Muscle of back (tissue), 3 donors: ENCODE measurements at regions not wholly inside any gene's neighbourhood (a gene's known extent, or its start where the extent isn't known, plus 50 kb on each side); places are given as distances from the start of the nearest gene placed in this dataset.
A peak's percentile ranks its signal among the peaks of the same experiment; 100 is the strongest.

Experiments
- DNase-seq, 3 donors: peaks; one replicate each; pipeline versions ENCODE4 v3.0.0 to v3.0.0-alpha.2; 2013

- DNase-seq, result peak in 1 of 3 donors; percentile 2
Measured at GRCh38 chr2:6724605-6725140, 141.0 kb downstream of the CMPK2 start.

GRCh38 chr2:6728156-6728555 lies 137.6 kb downstream of the CMPK2 start:
- no peak for DNase-seq

GRCh38 chr2:6730003-6730402 lies 135.7 kb downstream of the CMPK2 start:
- no peak for DNase-seq

- DNase-seq, result no peak
Measured at GRCh38 chr2:6730649-6731532, 134.8 kb downstream of the CMPK2 start.

- DNase-seq, result no peak
Measured at GRCh38 chr2:6739547-6739946, 126.2 kb downstream of the CMPK2 start.

- DNase-seq, result no peak
Measured at GRCh38 chr2:6741229-6741628, 124.5 kb downstream of the CMPK2 start.

GRCh38 chr2:6744038-6744437 lies 121.7 kb downstream of the CMPK2 start:
- DNase-seq, result no peak

GRCh38 chr2:6747433-6747832 lies 118.3 kb downstream of the CMPK2 start:
- no peak for DNase-seq

- DNase-seq, result no peak
Measured at GRCh38 chr2:6748406-6749067, 117.2 kb downstream of the CMPK2 start.

- no peak for DNase-seq
Measured at GRCh38 chr2:6749962-6750361, 115.7 kb downstream of the CMPK2 start.

- peak in 1 of 3 donors; percentile 24 for DNase-seq
Measured at GRCh38 chr2:6750411-6751158, 115.1 kb downstream of the CMPK2 start.

GRCh38 chr2:6754419-6754818 lies 111.3 kb downstream of the CMPK2 start:
- DNase-seq, result no peak

- DNase-seq, result no peak
Measured at GRCh38 chr2:6755456-6755855, 110.3 kb downstream of the CMPK2 start.

GRCh38 chr2:6757215-6757614 lies 108.5 kb downstream of the CMPK2 start:
- no peak for DNase-seq

- no peak for DNase-seq
Measured at GRCh38 chr2:6759689-6760088, 106.0 kb downstream of the CMPK2 start.

GRCh38 chr2:6760132-6760531 lies 105.6 kb downstream of the CMPK2 start:
- no peak for DNase-seq

- DNase-seq, result no peak
Measured at GRCh38 chr2:6764968-6765723, 100.6 kb downstream of the CMPK2 start.

GRCh38 chr2:6769346-6769745 lies 96.4 kb downstream of the CMPK2 start:
- DNase-seq, result no peak

GRCh38 chr2:6770006-6770405 lies 95.7 kb downstream of the CMPK2 start:
- DNase-seq, result no peak

GRCh38 chr2:6771634-6772611 lies 93.8 kb downstream of the CMPK2 start:
- peak in 1 of 3 donors; percentile 68 for DNase-seq
